HCT116 (cell line): ENCODE measurements at regions not wholly inside any gene's neighbourhood (a gene's known extent, or its start where the extent isn't known, plus 50 kb on each side); places are given as distances from the start of the nearest gene placed in this dataset.

Experiments
- ATAC-seq: fragments of 200-7000 bp; cut with Tn5 transposase; 2 replicates; pipeline ENCODE4 v1.9.1; 2020; ENCODE audit warnings: mild to moderate bottlenecking, moderate library complexity
- BruUV-seq: library from RNA; stranded (reverse); fragments of 400-500 nt; replicated peaks from 2 replicates; lab custom pipeline; 2021; lab: Mats Ljungman, UMichigan
- CTCF ChIA-PET: fragments of 300-600 bp; sonication (Branson Sonifier 250); formaldehyde crosslinking; loops from one replicate; lab custom pipeline; 2021; ENCODE audit warnings: antibody characterized with exemption; lab: Charles Lee
- POLR2A ChIA-PET: fragments of 300-600, 350-600 bp; sonication (Branson Sonifier 250); formaldehyde crosslinking; loops from one replicate; lab custom pipeline; 2021; ENCODE audit warnings: antibody characterized with exemption; lab: Charles Lee
- RAD21 ChIA-PET, 2 experiments: fragments of 300-600 bp; sonication (Branson Sonifier 250); formaldehyde crosslinking; loops; one replicate each; lab custom pipeline; 2023; ENCODE audit warnings: low total read pairs in 2 of 2; ENCODE audit not compliant: uncharacterized antibody in 2 of 2, unreplicated experiment in 2 of 2, low non-redundant PET in 1 of 2; lab: Charles Lee
- DNase-seq: peaks from one replicate; pipeline ENCODE4 v3.0.0-alpha.2; 2010; ENCODE audit warnings: low read depth, low spot score
- H2AFZ ChIP-seq: fragments of 200-600 bp; shearing (Covaris generic), sonication (generic); 2 replicates; pipeline ENCODE4 v1.6.1; 2017; ENCODE audit warnings: low read depth, mixed run types, mixed read lengths, antibody characterized with exemption, low read length; ENCODE audit not compliant: poor library complexity, severe bottlenecking
- H3K27ac ChIP-seq: 2 replicates; pipeline ENCODE4 v1.5.1; 2012; ENCODE audit warnings: low read depth, low read length
- H3K27me3 ChIP-seq: fragments of 200-600 bp; sonication (generic); 2 replicates; pipeline ENCODE4 v1.6.1; 2016; ENCODE audit warnings: mixed run types, low read length, mixed read lengths; ENCODE audit not compliant: insufficient read depth
- H3K36me3 ChIP-seq, 2 experiments: fragments of 200-500 bp in 1 of 2; fragments of 200-600 bp in 1 of 2; sonication (Bioruptor generic) in 1 of 2; sonication (generic) in 1 of 2; 2 replicates each; pipeline versions ENCODE4 v1.5.1 to v1.6.1; 2014 to 2016; ENCODE audit warnings: low read length in 2 of 2, inconsistent platforms in 1 of 2, mixed read lengths in 1 of 2, mixed run types in 1 of 2; ENCODE audit not compliant: insufficient read depth in 2 of 2, control insufficient read depth in 1 of 2
- H3K4me1 ChIP-seq, 2 experiments: fragments of 200-600 bp in 1 of 2; sonication (generic) in 1 of 2; 2 replicates each; pipeline versions ENCODE4 v1.5.1 to v1.6.1; 2012 to 2017; ENCODE audit warnings: low read length in 2 of 2, inconsistent platforms in 1 of 2, mild to moderate bottlenecking in 1 of 2, mixed read lengths in 1 of 2, mixed run types in 1 of 2, moderate library complexity in 1 of 2; ENCODE audit not compliant: insufficient read depth in 2 of 2, control insufficient read depth in 1 of 2
- H3K4me2 ChIP-seq: fragments of 200-600 bp; sonication (generic); 2 replicates; pipeline ENCODE4 v1.6.1; 2017; ENCODE audit warnings: mixed run types, low read length, mixed read lengths
- H3K4me3 ChIP-seq, 2 experiments: fragments of 200-600 bp in 1 of 2; sonication (generic) in 1 of 2; replicated peaks in 1 of 2; 2 replicates each; pipeline ENCODE4 v1.5.1; 2011 to 2016; ENCODE audit warnings: low read length in 2 of 2, control low read depth in 1 of 2, low read depth in 1 of 2, mild to moderate bottlenecking in 1 of 2, mixed read lengths in 1 of 2, mixed run types in 1 of 2
- H3K79me2 ChIP-seq: fragments of 200-600 bp; sonication (generic); 2 replicates; pipeline ENCODE4 v1.6.1; 2017; ENCODE audit warnings: mild to moderate bottlenecking, mixed run types, low read length, moderate library complexity, mixed read lengths; ENCODE audit not compliant: insufficient read depth
- H3K9ac ChIP-seq: fragments of 200-600 bp; sonication (generic); 2 replicates; pipeline ENCODE4 v1.6.1; 2016; ENCODE audit warnings: low read length, mixed read lengths
- H3K9me2 ChIP-seq: fragments of 200-600 bp; sonication (generic), shearing (Covaris generic); 2 replicates; pipeline ENCODE4 v1.6.1; 2017; ENCODE audit warnings: mixed run types, mild to moderate bottlenecking, moderate library complexity; ENCODE audit not compliant: insufficient read depth
- H3K9me3 ChIP-seq, 2 experiments: fragments of 200-500 bp in 1 of 2; fragments of 200-600 bp in 1 of 2; sonication (Bioruptor generic) in 1 of 2; sonication (generic) in 1 of 2; 2 replicates each; pipeline ENCODE4 v1.6.1; 2014 to 2017; ENCODE audit warnings: low read length in 2 of 2, mixed read lengths in 2 of 2, inconsistent platforms in 1 of 2, low read depth in 1 of 2, mild to moderate bottlenecking in 1 of 2, mixed run types in 1 of 2, moderate library complexity in 1 of 2; ENCODE audit not compliant: control insufficient read depth in 1 of 2, insufficient read depth in 1 of 2
- H4K20me1 ChIP-seq: fragments of 200-600 bp; sonication (generic), shearing (Covaris generic); 2 replicates; pipeline ENCODE4 v1.6.1; 2017; ENCODE audit warnings: mixed run types, mild to moderate bottlenecking, moderate library complexity; ENCODE audit not compliant: insufficient read depth
- CBX3 ChIP-seq: IDR thresholded peaks from 2 replicates; pipeline ENCODE4 v1.6.1; 2012; ENCODE audit warnings: low read depth
- EGR1 ChIP-seq: IDR thresholded peaks from 2 replicates; pipeline ENCODE4 v1.6.1; 2012; ENCODE audit warnings: low read depth
- ELF1 ChIP-seq: IDR thresholded peaks from 2 replicates; pipeline ENCODE4 v1.6.1; 2012; ENCODE audit warnings: low read depth, borderline replicate concordance
- EZH2 ChIP-seq: fragments of 200-600 bp; sonication (generic); IDR thresholded peaks from 2 replicates; pipeline ENCODE4 v1.6.1; 2017; ENCODE audit warnings: antibody characterized with exemption, mixed run types
- EZH2phosphoT487 ChIP-seq: fragments of 200-600 bp; IDR thresholded peaks from 2 replicates; pipeline ENCODE4 v1.6.1; 2018; ENCODE audit warnings: antibody characterized with exemption, borderline replicate concordance
- FOSL1 ChIP-seq: IDR thresholded peaks from 2 replicates; pipeline ENCODE4 v1.6.1; 2012; ENCODE audit warnings: low read depth
- JUND ChIP-seq: IDR thresholded peaks from 2 replicates; pipeline ENCODE4 v1.6.1; 2012
- POLR2A ChIP-seq: IDR thresholded peaks from 2 replicates; pipeline ENCODE4 v1.7.0; 2011; ENCODE audit warnings: borderline replicate concordance; ENCODE audit not compliant: insufficient read depth, insufficient read length; ENCODE audit errors: extremely low read depth
- POLR2AphosphoS5 ChIP-seq: IDR thresholded peaks from 2 replicates; pipeline ENCODE4 v1.6.1; 2011; ENCODE audit warnings: mild to moderate bottlenecking, low read depth, low read length, moderate library complexity
- SIN3A ChIP-seq: IDR thresholded peaks from 2 replicates; pipeline ENCODE4 v1.6.1; 2012; ENCODE audit warnings: low read depth
- TCF7L2 ChIP-seq: IDR thresholded peaks from 2 replicates; pipeline ENCODE4 v1.7.0; 2011; ENCODE audit warnings: borderline replicate concordance, inconsistent platforms; ENCODE audit not compliant: insufficient read depth, insufficient read length; ENCODE audit errors: extremely low read depth
- ZNF274 ChIP-seq: fragments of 200-500 bp; sonication (Bioruptor generic); IDR thresholded peaks from 2 replicates; pipeline ENCODE4 v1.6.1; 2014; ENCODE audit warnings: mild to moderate bottlenecking, low read depth, low read length, inconsistent platforms
- intact Hi-C: fragments of 100-400 bp; cut with micrococcal nuclease; formaldehyde crosslinking; loops from 2 replicates; pipeline ENCODE4 v1.10.0; 2022
- TF ChIP-seq, protein P1 (sequence below): IDR thresholded peaks from 2 replicates; pipeline ENCODE4 v1.6.1; 2011; ENCODE audit warnings: mild to moderate bottlenecking, low read length, moderate library complexity; ENCODE audit not compliant: insufficient replicate concordance; ENCODE audit errors: extremely low read depth
- TF ChIP-seq, protein P2 (sequence below): IDR thresholded peaks from 2 replicates; pipeline ENCODE4 v1.6.1; 2012

DNA sequence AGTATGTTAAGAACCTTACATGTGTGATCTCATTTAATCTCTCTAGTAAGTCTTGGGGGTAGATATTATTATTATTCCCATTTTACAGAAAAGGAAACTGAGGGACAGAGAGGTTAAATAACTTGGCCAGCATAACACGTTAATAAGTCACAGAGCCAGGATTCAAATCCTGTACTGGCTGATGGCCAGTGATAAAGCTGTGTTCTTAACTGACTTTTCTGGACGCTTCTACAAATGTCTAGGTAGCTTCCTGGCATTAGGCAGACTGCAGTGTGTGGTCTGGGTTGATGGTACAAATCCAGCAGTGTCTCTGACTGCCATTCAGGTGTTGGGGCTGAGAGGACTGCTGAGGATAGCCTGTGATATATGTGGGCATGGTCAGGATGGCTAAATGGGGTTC lies 125.8 kb upstream of the CXCL14 start:
- ATAC-seq = no peak
- no peak for DNase-seq
- Histone ChIP-seq H3K9ac (no peak overlapping the region), H3K4me3 (no peak overlapping the region), H3K9me2 (no peaks in the 10 kb centered on the region), H3K27ac (no peak overlapping the region), H3K4me2 (no peak overlapping the region), H3K27me3 (no peaks in the 10 kb centered on the region), H4K20me1 (no peaks in the 10 kb centered on the region), H3K79me2 (no peaks in the 10 kb centered on the region), H3K36me3 (no peaks in the 10 kb centered on the region), H3K9me3 (no peaks in the 10 kb centered on the region), H2AFZ (no peak overlapping the region), H3K4me1 (peaks cover 0 to 5% of the 10 kb centered on the region in 2 experiments; a peak in 1 of 4 replicates)
- RAD21 ChIA-PET = no interaction called here
- POLR2A ChIA-PET = no interaction called here
- CTCF ChIA-PET = interaction anchor here (0.9 kb wide), 1 partner anchor 138 kb away, joined by 3 read pairs; no protein-coding TSS in a partner anchor
- TF ChIP-seq SIN3A (no peak), ELF1 (no peak), EGR1 (no peak), EZH2 (no peak), POLR2AphosphoS5 (no peak), FOSL1 (no peak), JUND (no peak), POLR2A (no peak), TCF7L2 (no peak), EZH2phosphoT487 (no peak), CBX3 (no peak), ZNF274 (no peak)
- TF ChIP-seq, protein P1, sequence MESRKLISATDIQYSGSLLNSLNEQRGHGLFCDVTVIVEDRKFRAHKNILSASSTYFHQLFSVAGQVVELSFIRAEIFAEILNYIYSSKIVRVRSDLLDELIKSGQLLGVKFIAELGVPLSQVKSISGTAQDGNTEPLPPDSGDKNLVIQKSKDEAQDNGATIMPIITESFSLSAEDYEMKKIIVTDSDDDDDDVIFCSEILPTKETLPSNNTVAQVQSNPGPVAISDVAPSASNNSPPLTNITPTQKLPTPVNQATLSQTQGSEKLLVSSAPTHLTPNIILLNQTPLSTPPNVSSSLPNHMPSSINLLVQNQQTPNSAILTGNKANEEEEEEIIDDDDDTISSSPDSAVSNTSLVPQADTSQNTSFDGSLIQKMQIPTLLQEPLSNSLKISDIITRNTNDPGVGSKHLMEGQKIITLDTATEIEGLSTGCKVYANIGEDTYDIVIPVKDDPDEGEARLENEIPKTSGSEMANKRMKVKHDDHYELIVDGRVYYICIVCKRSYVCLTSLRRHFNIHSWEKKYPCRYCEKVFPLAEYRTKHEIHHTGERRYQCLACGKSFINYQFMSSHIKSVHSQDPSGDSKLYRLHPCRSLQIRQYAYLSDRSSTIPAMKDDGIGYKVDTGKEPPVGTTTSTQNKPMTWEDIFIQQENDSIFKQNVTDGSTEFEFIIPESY = no peak
- TF ChIP-seq, protein P2, sequence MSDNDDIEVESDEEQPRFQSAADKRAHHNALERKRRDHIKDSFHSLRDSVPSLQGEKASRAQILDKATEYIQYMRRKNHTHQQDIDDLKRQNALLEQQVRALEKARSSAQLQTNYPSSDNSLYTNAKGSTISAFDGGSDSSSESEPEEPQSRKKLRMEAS = no peak
- intact Hi-C loops = no loop called here
- BruUV-seq = no TSS peak
